CD4-positive, alpha-beta memory T cell (primary cell): ENCODE measurements at regions not wholly inside any gene's neighbourhood (a gene's known extent, or its start where the extent isn't known, plus 50 kb on each side); places are given as distances from the start of the nearest gene placed in this dataset.

Experiments used
- CTCF ChIA-PET: fragments of 350-600 bp; sonication (Branson Sonifier 250); formaldehyde crosslinking; loops from one replicate; lab custom pipeline; 2021; ENCODE audit warnings: inconsistent platforms; ENCODE audit not compliant: partially characterized antibody; lab: Charles Lee
- POLR2A ChIA-PET: fragments of 350-600 bp; sonication (Branson Sonifier 250); formaldehyde crosslinking; loops from one replicate; lab custom pipeline; 2021; ENCODE audit not compliant: partially characterized antibody; lab: Charles Lee
- DNase-seq, 5 donors: peaks; one replicate each; pipeline versions ENCODE4 v3.0.0 to v3.0.0-alpha.2; 2020 to 2022; ENCODE audit warnings: mixed read lengths in 1 of 5
- H3K27ac ChIP-seq: one replicate; pipeline ENCODE4 v1.7.0; 2013; ENCODE audit warnings: low read depth, low read length
- H3K27me3 ChIP-seq: 2 replicates; pipeline ENCODE4 v1.7.0; 2013; ENCODE audit warnings: mild to moderate bottlenecking, low read length, moderate library complexity; ENCODE audit not compliant: insufficient read depth
- H3K36me3 ChIP-seq: 2 replicates; pipeline ENCODE4 v1.7.0; 2013; ENCODE audit warnings: mild to moderate bottlenecking, low read length, moderate library complexity; ENCODE audit not compliant: insufficient read depth
- H3K4me1 ChIP-seq: 2 replicates; pipeline ENCODE4 v1.7.0; 2013; ENCODE audit warnings: mild to moderate bottlenecking, low read length, moderate library complexity; ENCODE audit not compliant: insufficient read depth
- H3K4me3 ChIP-seq, 2 donors: one replicate each; pipeline ENCODE4 v1.7.0; 2013; ENCODE audit warnings: low read length in 2 of 2, mild to moderate bottlenecking in 1 of 2
- H3K9me3 ChIP-seq, 2 donors: one replicate each; pipeline ENCODE4 v1.7.0; 2013; ENCODE audit warnings: low read length in 2 of 2, control low read depth in 1 of 2; ENCODE audit not compliant: control insufficient read depth in 1 of 2
- H3K27ac Mint-ChIP-seq, 7 donors: one replicate each; pipeline ENCODE4 v1.8.0; 2020 to 2021; ENCODE audit warnings: mixed read lengths in 7 of 7, mild to moderate bottlenecking in 6 of 7, inconsistent platforms in 3 of 7, moderate library complexity in 3 of 7
- H3K27me3 Mint-ChIP-seq, 2 donors: one replicate each; pipeline ENCODE4 v1.8.0; 2020 to 2021; ENCODE audit warnings: mixed read lengths in 2 of 2
- H3K36me3 Mint-ChIP-seq, 2 donors: one replicate each; pipeline ENCODE4 v1.8.0; 2020 to 2021; ENCODE audit warnings: mixed read lengths in 2 of 2, inconsistent platforms in 1 of 2, mild to moderate bottlenecking in 1 of 2
- H3K4me1 Mint-ChIP-seq, 4 donors: one replicate each; pipeline ENCODE4 v1.8.0; 2020 to 2021; ENCODE audit warnings: mixed read lengths in 4 of 4, mild to moderate bottlenecking in 1 of 4
- H3K4me3 Mint-ChIP-seq, 8 donors: one replicate each; pipeline ENCODE4 v1.8.0; 2020 to 2021; ENCODE audit warnings: mixed read lengths in 8 of 8, mild to moderate bottlenecking in 7 of 8, moderate library complexity in 6 of 8, inconsistent platforms in 3 of 8
- H3K9me3 Mint-ChIP-seq, 8 donors: one replicate each; pipeline ENCODE4 v1.8.0; 2020 to 2021; ENCODE audit warnings: mixed read lengths in 8 of 8, mild to moderate bottlenecking in 5 of 8, inconsistent platforms in 3 of 8, moderate library complexity in 1 of 8
- intact Hi-C: fragments of 100-400 bp; cut with micrococcal nuclease; formaldehyde crosslinking; loops from one replicate; pipeline ENCODE4 v1.15.1; 2023

DNA sequence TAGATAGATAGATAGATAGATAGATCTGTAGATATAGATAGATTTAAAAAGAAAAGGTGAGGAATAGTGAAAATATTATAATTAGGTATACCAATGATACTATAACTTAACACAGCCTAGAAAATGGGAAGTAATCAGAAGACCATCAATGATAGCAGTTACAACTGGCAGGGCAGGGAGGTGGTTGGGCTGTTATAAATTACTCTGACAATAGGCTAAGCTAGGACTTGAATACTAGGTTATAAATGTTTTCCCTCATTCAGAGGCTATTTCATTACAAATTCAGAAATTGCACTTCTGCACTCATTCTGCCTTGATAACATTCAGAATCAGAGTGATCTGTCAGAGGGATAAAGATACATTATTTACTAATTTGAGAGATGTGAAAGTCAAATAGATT is 273.4 kb upstream of the PLD5 start:
- Histone ChIP-seq H3K27ac (no peak overlapping the region), H3K36me3 (no peaks in the 10 kb centered on the region), H3K4me3 (no peak overlapping the region), H3K9me3 (no peaks in the 10 kb centered on the region), H3K4me1 (no peaks in the 10 kb centered on the region), H3K27me3 (no peaks in the 10 kb centered on the region)
- H3K4me1 Mint-ChIP-seq, result no peaks in the 10 kb centered on the region
- ChIA-PET CTCF (no interaction called here), POLR2A (no interaction called here)
- no peak overlapping the region for H3K4me3 Mint-ChIP-seq
- H3K27me3 Mint-ChIP-seq, result peaks cover 0 to 4% of the 10 kb centered on the region in 2 donors
- intact Hi-C loops, result no loop called here
- DNase-seq, result no peak
- no peaks in the 10 kb centered on the region for H3K36me3 Mint-ChIP-seq
- H3K9me3 Mint-ChIP-seq, result peaks cover 0 to 2% (median 0%) of the 10 kb centered on the region in 8 donors
- H3K27ac Mint-ChIP-seq, result no peak overlapping the region

DNA sequence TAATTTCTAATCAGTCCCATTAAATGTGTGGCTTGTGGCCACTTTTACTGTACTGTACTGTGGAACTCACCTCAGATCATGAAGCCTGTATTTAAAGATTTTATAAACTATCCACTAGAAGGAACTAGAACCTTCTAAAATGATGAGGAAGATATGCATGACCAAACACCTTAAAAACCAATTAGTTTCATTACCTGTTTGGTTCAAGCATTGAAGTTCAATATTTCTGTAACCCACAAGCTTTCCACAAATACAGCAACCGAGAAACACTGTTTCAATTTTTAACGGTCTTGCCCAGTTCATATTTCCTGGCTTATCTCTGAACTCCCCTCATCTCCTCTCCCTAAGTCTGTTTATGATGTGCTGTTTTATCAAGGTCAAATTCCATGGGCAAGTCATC is 264.3 kb upstream of the PLD5 start:
- Histone ChIP-seq H3K4me3 (no peak overlapping the region), H3K4me1 (no peaks in the 10 kb centered on the region), H3K27ac (no peak overlapping the region), H3K36me3 (no peaks in the 10 kb centered on the region), H3K27me3 (no peaks in the 10 kb centered on the region), H3K9me3 (no peaks in the 10 kb centered on the region)
- DNase-seq, result no peak
- intact Hi-C loops, result no loop called here
- H3K9me3 Mint-ChIP-seq, result peaks cover 0 to 9% (median 0%) of the 10 kb centered on the region in 8 donors
- H3K36me3 Mint-ChIP-seq, result no peaks in the 10 kb centered on the region
- CTCF ChIA-PET, result no interaction called here
- POLR2A ChIA-PET, result no interaction called here
- H3K4me3 Mint-ChIP-seq, result no peak overlapping the region
- H3K27me3 Mint-ChIP-seq, result peaks cover 0 to 2% of the 10 kb centered on the region in 2 donors
- no peak overlapping the region for H3K27ac Mint-ChIP-seq
- H3K4me1 Mint-ChIP-seq, result peaks cover 0 to 3% (median 0%) of the 10 kb centered on the region in 4 donors

DNA sequence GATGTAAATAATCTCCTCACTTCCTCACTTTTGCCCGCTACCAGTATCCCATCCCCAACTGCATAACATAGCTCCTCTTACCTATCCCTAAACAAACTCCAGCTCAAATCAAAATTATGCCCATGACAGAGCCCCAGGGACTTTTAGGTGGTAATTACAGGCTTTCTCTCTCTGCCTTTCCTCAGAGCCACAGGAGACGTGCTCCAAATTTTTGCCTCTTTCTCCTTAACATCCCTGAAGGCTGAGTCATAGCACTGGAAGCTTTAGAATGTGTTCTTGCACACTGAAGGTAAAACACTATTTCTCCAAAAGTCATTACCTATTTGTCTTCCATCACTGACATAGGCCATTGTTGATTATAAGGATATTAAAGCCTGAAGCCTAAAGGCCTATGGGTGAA is 263.5 kb upstream of the PLD5 start:
- ChIA-PET CTCF (no interaction called here), POLR2A (no interaction called here)
- peaks cover 0 to 9% (median under 1%) of the 10 kb centered on the region in 8 donors for H3K9me3 Mint-ChIP-seq
- Histone ChIP-seq H3K36me3 (no peaks in the 10 kb centered on the region), H3K27me3 (no peaks in the 10 kb centered on the region), H3K4me3 (no peak overlapping the region), H3K27ac (no peak overlapping the region), H3K4me1 (no peaks in the 10 kb centered on the region), H3K9me3 (no peaks in the 10 kb centered on the region)
- no peak overlapping the region for H3K27ac Mint-ChIP-seq
- peaks cover 0 to 3% (median 0%) of the 10 kb centered on the region in 4 donors for H3K4me1 Mint-ChIP-seq
- peaks cover 0 to 3% of the 10 kb centered on the region in 2 donors for H3K27me3 Mint-ChIP-seq
- no peak for DNase-seq
- H3K36me3 Mint-ChIP-seq, result no peaks in the 10 kb centered on the region
- H3K4me3 Mint-ChIP-seq, result no peak overlapping the region
- intact Hi-C loops, result no loop called here

DNA sequence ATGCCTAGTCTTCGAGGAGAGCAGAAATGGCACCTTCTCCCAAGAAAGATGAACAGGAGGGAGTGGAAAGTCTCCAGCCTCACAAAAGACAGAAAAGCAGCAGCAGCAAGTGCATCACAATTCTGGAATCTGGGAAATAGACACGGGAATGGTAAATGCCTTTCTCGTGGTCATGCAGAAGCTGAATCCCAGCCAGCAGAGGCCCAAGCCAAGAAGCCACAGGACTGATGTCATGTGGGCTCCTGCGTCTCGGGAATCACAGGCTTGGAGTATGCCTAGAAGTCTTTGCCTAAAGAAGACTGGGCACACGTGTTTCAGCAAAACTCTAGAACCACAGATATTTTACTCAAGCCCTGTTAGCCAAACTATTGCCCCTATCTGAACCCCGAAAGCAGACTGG is 260.3 kb upstream of the PLD5 start:
- intact Hi-C loops, result no loop called here
- Histone ChIP-seq H3K27ac (no peak overlapping the region), H3K4me3 (no peak overlapping the region), H3K27me3 (no peaks in the 10 kb centered on the region), H3K36me3 (no peaks in the 10 kb centered on the region), H3K4me1 (no peaks in the 10 kb centered on the region), H3K9me3 (no peaks in the 10 kb centered on the region)
- Mint-ChIP-seq H3K9me3 (peaks cover 0 to 9% (median 0%) of the 10 kb centered on the region in 8 donors), H3K4me3 (no peak overlapping the region), H3K36me3 (no peaks in the 10 kb centered on the region), H3K27me3 (peaks cover 0 to 5% of the 10 kb centered on the region in 2 donors), H3K4me1 (peaks cover 0 to 3% (median 0%) of the 10 kb centered on the region in 4 donors), H3K27ac (no peak overlapping the region)
- no peak for DNase-seq
- POLR2A ChIA-PET, result no interaction called here
- CTCF ChIA-PET, result no interaction called here

DNA sequence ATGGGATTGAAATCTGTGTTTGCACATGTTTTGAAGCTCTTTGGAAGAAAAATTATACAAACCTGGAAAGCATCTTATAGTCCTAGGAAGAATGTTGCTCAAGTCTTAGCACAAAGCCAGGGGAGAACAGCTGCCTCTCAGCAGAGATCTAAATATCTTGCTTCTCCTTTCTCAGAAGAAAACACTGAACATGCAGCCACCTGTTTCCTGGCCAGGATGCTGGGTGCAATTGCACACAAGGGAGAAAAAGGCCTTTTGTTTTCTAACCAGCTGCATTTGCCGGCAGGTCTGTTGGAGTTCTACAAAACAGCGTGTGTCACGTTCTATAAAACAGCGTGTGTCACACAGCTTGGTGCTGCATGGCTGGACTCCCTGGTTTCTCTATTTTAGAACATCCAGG is 259.6 kb upstream of the PLD5 start:
- CTCF ChIA-PET, result no interaction called here
- no peaks in the 10 kb centered on the region for H3K9me3 ChIP-seq
- no peaks in the 10 kb centered on the region for H3K36me3 ChIP-seq
- H3K27ac ChIP-seq, result no peak overlapping the region
- H3K4me1 ChIP-seq, result no peaks in the 10 kb centered on the region
- H3K4me3 ChIP-seq, result no peak overlapping the region
- Mint-ChIP-seq H3K4me1 (peaks cover 0 to 3% (median 0%) of the 10 kb centered on the region in 4 donors), H3K36me3 (no peaks in the 10 kb centered on the region), H3K27ac (no peak overlapping the region), H3K4me3 (no peak overlapping the region), H3K9me3 (peaks cover 0 to 9% (median 0%) of the 10 kb centered on the region in 8 donors), H3K27me3 (peaks cover 0 to 5% of the 10 kb centered on the region in 2 donors)
- no peaks in the 10 kb centered on the region for H3K27me3 ChIP-seq
- DNase-seq, result no peak
- POLR2A ChIA-PET, result no interaction called here
- intact Hi-C loops, result no loop called here

DNA sequence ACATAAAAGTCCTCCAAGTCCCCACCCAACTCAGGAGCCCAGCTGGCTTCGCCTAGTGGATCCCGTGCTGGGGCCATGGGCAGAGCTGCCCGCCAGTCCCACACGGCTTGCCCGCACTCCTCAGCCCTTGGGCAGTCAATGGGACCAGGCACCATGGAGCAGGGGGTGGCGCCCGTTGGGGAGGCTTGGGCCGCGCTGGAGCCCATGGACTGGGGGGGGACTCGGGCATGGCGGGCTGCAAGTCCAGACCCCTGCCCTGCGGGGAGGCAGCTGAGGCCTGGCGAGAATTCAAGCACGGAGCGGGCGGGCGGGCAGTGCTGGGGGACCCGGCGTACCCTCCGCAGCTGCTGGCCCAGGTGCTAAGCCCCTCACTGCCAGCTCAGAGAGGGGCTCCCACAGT is 249.8 kb upstream of the PLD5 start:
- no peaks in the 10 kb centered on the region for H3K27me3 Mint-ChIP-seq
- no peak overlapping the region for H3K27ac Mint-ChIP-seq
- no peaks in the 10 kb centered on the region for H3K4me1 Mint-ChIP-seq
- no peaks in the 10 kb centered on the region for H3K36me3 Mint-ChIP-seq
- ChIA-PET POLR2A (no interaction called here), CTCF (no interaction called here)
- no peaks in the 10 kb centered on the region for H3K36me3 ChIP-seq
- no peaks in the 10 kb centered on the region for H3K9me3 ChIP-seq
- intact Hi-C loops, result no loop called here
- H3K4me1 ChIP-seq, result no peaks in the 10 kb centered on the region
- no peaks in the 10 kb centered on the region for H3K27me3 ChIP-seq
- H3K4me3 Mint-ChIP-seq, result no peak overlapping the region
- DNase-seq, result no peak
- H3K9me3 Mint-ChIP-seq, result peaks cover 0 to 2% (median 0%) of the 10 kb centered on the region in 8 donors
- H3K27ac ChIP-seq, result no peak overlapping the region
- no peak overlapping the region for H3K4me3 ChIP-seq

DNA sequence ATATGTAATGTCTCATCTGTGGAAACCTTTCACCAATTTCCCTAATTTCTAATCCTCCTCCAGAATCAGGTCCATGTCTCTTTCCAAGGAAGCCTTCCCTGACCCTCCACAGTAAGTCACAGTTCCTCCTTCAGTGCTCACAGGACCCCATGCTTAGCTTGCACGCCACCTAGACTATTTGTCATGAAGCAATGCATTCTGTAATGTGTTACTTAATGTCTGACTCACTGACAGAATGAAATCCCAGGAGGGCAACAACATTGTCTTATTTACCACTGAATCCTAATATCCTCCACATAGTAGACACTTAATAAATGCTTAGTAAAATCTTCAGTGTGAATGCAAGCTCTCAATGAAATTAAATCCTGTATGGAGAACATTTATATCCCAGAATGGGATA is 245.9 kb upstream of the PLD5 start:
- POLR2A ChIA-PET, result no interaction called here
- intact Hi-C loops, result no loop called here
- Histone ChIP-seq H3K27ac (no peak overlapping the region), H3K36me3 (no peaks in the 10 kb centered on the region), H3K4me1 (no peaks in the 10 kb centered on the region), H3K9me3 (no peaks in the 10 kb centered on the region), H3K27me3 (no peaks in the 10 kb centered on the region), H3K4me3 (no peak overlapping the region)
- Mint-ChIP-seq H3K27ac (no peak overlapping the region), H3K27me3 (no peaks in the 10 kb centered on the region), H3K9me3 (peaks cover 0 to 12% (median 3%) of the 10 kb centered on the region in 8 donors), H3K4me1 (no peaks in the 10 kb centered on the region), H3K4me3 (no peak overlapping the region), H3K36me3 (no peaks in the 10 kb centered on the region)
- CTCF ChIA-PET, result no interaction called here
- no peak for DNase-seq

DNA sequence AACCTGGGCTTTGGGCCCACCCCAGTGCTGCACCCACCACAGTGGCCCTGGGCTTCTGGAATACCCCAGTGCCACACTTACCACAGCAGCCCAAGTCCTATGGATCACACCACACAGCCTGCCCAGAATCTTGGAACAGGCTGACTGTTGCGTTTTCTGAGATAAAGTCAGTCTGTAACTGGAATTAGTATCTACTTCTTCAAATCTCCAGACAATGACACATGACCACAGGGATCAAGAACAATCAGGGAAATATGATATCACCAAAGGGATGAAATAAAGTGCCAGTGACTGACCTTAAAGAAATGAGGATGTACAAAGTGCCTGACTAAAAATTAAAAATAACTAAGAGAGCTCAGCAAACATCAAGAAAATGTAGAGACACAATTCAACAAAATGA is 239.7 kb upstream of the PLD5 start:
- CTCF ChIA-PET, result no interaction called here
- H3K36me3 ChIP-seq, result no peaks in the 10 kb centered on the region

More for the DNA sequence above, 239.7 kb upstream of the PLD5 start:
- no peak for DNase-seq
- Histone ChIP-seq H3K27me3 (no peaks in the 10 kb centered on the region), H3K4me3 (no peak overlapping the region), H3K4me1 (no peaks in the 10 kb centered on the region), H3K9me3 (no peaks in the 10 kb centered on the region), H3K27ac (no peak overlapping the region)
- H3K4me1 Mint-ChIP-seq, result no peaks in the 10 kb centered on the region
- H3K9me3 Mint-ChIP-seq, result peaks cover 0 to 20% (median 13%) of the 10 kb centered on the region in 8 donors
- H3K27me3 Mint-ChIP-seq, result no peaks in the 10 kb centered on the region
- POLR2A ChIA-PET, result no interaction called here
- H3K4me3 Mint-ChIP-seq, result no peak overlapping the region
- H3K27ac Mint-ChIP-seq, result no peak overlapping the region
- H3K36me3 Mint-ChIP-seq, result no peaks in the 10 kb centered on the region
- intact Hi-C loops, result no loop called here
